HG03571 (cell line): ENCODE measurements at regions not wholly inside any gene's neighbourhood (a gene's known extent, or its start where the extent isn't known, plus 50 kb on each side); places are given as distances from the start of the nearest gene placed in this dataset.

Source experiments
- ATAC-seq: cut with Tn5 transposase; IDR thresholded peaks from one replicate; pipeline ENCODE4 v1.9.1; 2021; ENCODE audit not compliant: unreplicated experiment

GRCh38 chr10:106520698-106521097 lies 643.8 kb downstream of the SORCS1 start:
- no peak for ATAC-seq

- no peak for ATAC-seq
Measured at GRCh38 chr10:106519376-106520030, 645.0 kb downstream of the SORCS1 start.

GRCh38 chr10:106515206-106515790 lies 649.2 kb downstream of the SORCS1 start:
- ATAC-seq, result no peak

- no peak for ATAC-seq
Measured at GRCh38 chr10:106513352-106513771, 651.1 kb downstream of the SORCS1 start.

GRCh38 chr10:106511917-106512316 lies 652.6 kb downstream of the SORCS1 start:
- no peak for ATAC-seq

GRCh38 chr10:106508950-106509349 lies 655.6 kb downstream of the SORCS1 start:
- no peak for ATAC-seq

- no peak for ATAC-seq
Measured at GRCh38 chr10:106506526-106507283, 657.8 kb downstream of the SORCS1 start.

GRCh38 chr10:106504536-106504935 lies 660.0 kb downstream of the SORCS1 start:
- no peak for ATAC-seq

GRCh38 chr10:106502641-106503040 lies 661.9 kb downstream of the SORCS1 start:
- ATAC-seq, result no peak

- ATAC-seq, result no peak
Measured at GRCh38 chr10:106500925-106501525, 663.5 kb downstream of the SORCS1 start.

- no peak for ATAC-seq
Measured at GRCh38 chr10:106500041-106500924, 664.2 kb downstream of the SORCS1 start.

- ATAC-seq, result no peak
Measured at GRCh38 chr10:106499448-106499847, 665.1 kb downstream of the SORCS1 start.

- no peak for ATAC-seq
Measured at GRCh38 chr10:106498675-106499074, 665.8 kb downstream of the SORCS1 start.

GRCh38 chr10:106495931-106496330 lies 668.6 kb downstream of the SORCS1 start:
- no peak for ATAC-seq

- no peak for ATAC-seq
Measured at GRCh38 chr10:106493751-106494150, 670.8 kb downstream of the SORCS1 start.

GRCh38 chr10:106493226-106493625 lies 671.3 kb downstream of the SORCS1 start:
- ATAC-seq, result no peak

GRCh38 chr10:106487726-106488125 lies 676.8 kb downstream of the SORCS1 start:
- ATAC-seq, result no peak

GRCh38 chr10:106481598-106482275 lies 682.8 kb downstream of the SORCS1 start:
- no peak for ATAC-seq

GRCh38 chr10:106479636-106480035 lies 684.9 kb downstream of the SORCS1 start:
- no peak for ATAC-seq

- no peak for ATAC-seq
Measured at GRCh38 chr10:106474876-106475275, 689.6 kb downstream of the SORCS1 start.
